ENCODE measurements at regions not wholly inside any gene's neighbourhood (a gene's known extent, or its start where the extent isn't known, plus 50 kb on each side); places are given as distances from the start of the nearest gene placed in this dataset.

- no peak for TF ChIP-seq ZNF274 (IDR thresholded peaks at IDR 0.05; ENCODE audit: low read depth, low read length)
Observed at GRCh38 chr12:114863911-114864310, 179.9 kb upstream of the TBX3 start (continued).

- RAD21 ChIA-PET (ENCODE audit: low non-redundant PET in 1 of 2, low total read pairs in 2 of 2, uncharacterized antibody in 2 of 2, unreplicated experiment in 2 of 2): no interaction called here
- Histone ChIP-seq H3K36me3 (ENCODE audit: control insufficient read depth in 1 of 2, insufficient read depth in 2 of 2, low read length in 2 of 2) (no peaks in the 10 kb centered on the region), H3K4me3 (replicated peaks in 1 of 2; ENCODE audit: low read depth in 1 of 2, low read length in 2 of 2) (no peak overlapping the region), H4K20me1 (ENCODE audit: insufficient read depth) (no peaks in the 10 kb centered on the region), H3K4me1 (ENCODE audit: control insufficient read depth in 1 of 2, insufficient read depth in 2 of 2, low read length in 2 of 2) (no peaks in the 10 kb centered on the region), H3K4me2 (ENCODE audit: low read length) (no peak overlapping the region), H3K27ac (ENCODE audit: low read depth, low read length) (no peak overlapping the region), H3K27me3 (ENCODE audit: insufficient read depth, low read length) (no peaks in the 10 kb centered on the region), H2AFZ (ENCODE audit: low read depth, low read length, poor library complexity, severe bottlenecking) (no peak overlapping the region), H3K9me3 (ENCODE audit: control insufficient read depth in 1 of 2, insufficient read depth in 1 of 2, low read depth in 1 of 2, low read length in 2 of 2) (no peaks in the 10 kb centered on the region), H3K79me2 (ENCODE audit: insufficient read depth, low read length) (no peaks in the 10 kb centered on the region), H3K9me2 (ENCODE audit: insufficient read depth) (no peaks in the 10 kb centered on the region), H3K9ac (ENCODE audit: low read length) (no peak overlapping the region)
- CTCF ChIA-PET: no interaction called here
- POLR2A ChIA-PET: no interaction called here
- no peak for ATAC-seq
- intact Hi-C loops (cut with micrococcal nuclease): no loop called here
- TF ChIP-seq TCF7L2 (IDR thresholded peaks at IDR 0.05; ENCODE audit: borderline replicate concordance, extremely low read depth, insufficient read depth, insufficient read length) (no peak), JUND (IDR thresholded peaks at IDR 0.05) (no peak), YY1 (IDR thresholded peaks at IDR 0.05; ENCODE audit: extremely low read depth, insufficient replicate concordance, low read depth, low read length) (no peak), SIN3A (IDR thresholded peaks at IDR 0.05; ENCODE audit: low read depth) (no peak), SP1 (IDR thresholded peaks at IDR 0.05; ENCODE audit: low read depth) (no peak), CTCF (IDR thresholded peaks at IDR 0.05 in 2 of 3, conservative IDR thresholded peaks at IDR 0.05 in 1 of 3; ENCODE audit: borderline replicate concordance in 1 of 3, insufficient read depth in 1 of 3, low read depth in 2 of 3, low read length in 2 of 3) (no peak), EGR1 (IDR thresholded peaks at IDR 0.05; ENCODE audit: low read depth) (no peak), ZNF274 (IDR thresholded peaks at IDR 0.05; ENCODE audit: low read depth, low read length) (no peak), ATF3 (IDR thresholded peaks at IDR 0.05) (no peak), SRF (IDR thresholded peaks at IDR 0.05; ENCODE audit: low read depth) (no peak), POLR2AphosphoS5 (IDR thresholded peaks at IDR 0.05; ENCODE audit: low read depth, low read length) (no peak), CBX3 (IDR thresholded peaks at IDR 0.05; ENCODE audit: low read depth) (no peak), ZFX (IDR thresholded peaks at IDR 0.05) (no peak), REST (IDR thresholded peaks at IDR 0.05; ENCODE audit: low read depth) (no peak)
- DNase-seq (ENCODE audit: low read depth, low spot score): no peak
- BruUV-seq (replicated peaks): no TSS peak
Observed at GRCh38 chr12:114860969-114861368, 177.0 kb upstream of the TBX3 start.

Measured in HCT116 (cell line).